Hematopoietic multipotent progenitor cell treated with erythropoietin and hydrocortisone succinate and interleukin-3 and kit ligand, for 6 days (in vitro differentiated cells): ENCODE measurements at regions not wholly inside any gene's neighbourhood (a gene's known extent, or its start where the extent isn't known, plus 50 kb on each side); places are given as distances from the start of the nearest gene placed in this dataset.
"Not testable (repeated sequence)": the region's sequence is repeated elsewhere in the genome, so short reads cannot be mapped to it uniquely, and the experiment has no call there.

Experiments used
- DNase-seq: peaks from one replicate; pipeline ENCODE4 v3.0.0-alpha.2; 2015

DNA sequence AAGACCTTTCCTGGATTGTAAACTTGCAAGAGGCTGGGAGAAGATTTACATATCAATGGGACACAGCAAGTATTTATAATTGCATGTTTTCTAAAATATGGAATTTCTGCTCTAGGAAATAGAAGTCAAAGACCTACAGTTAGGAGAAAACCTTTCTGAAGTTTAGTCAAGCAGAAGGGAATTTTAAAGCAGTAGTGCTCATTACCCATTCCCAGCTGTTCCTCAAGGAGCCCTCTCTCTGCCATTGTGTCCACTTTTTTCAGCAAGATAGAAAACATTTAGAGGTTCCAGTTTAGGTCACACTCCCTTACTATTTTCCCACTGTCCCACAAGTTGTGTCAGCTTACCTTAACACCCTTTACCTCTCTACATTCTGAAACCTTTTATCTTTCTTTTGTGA lies 584.0 kb upstream of the CHAC2 start:
- no peak for DNase-seq

DNA sequence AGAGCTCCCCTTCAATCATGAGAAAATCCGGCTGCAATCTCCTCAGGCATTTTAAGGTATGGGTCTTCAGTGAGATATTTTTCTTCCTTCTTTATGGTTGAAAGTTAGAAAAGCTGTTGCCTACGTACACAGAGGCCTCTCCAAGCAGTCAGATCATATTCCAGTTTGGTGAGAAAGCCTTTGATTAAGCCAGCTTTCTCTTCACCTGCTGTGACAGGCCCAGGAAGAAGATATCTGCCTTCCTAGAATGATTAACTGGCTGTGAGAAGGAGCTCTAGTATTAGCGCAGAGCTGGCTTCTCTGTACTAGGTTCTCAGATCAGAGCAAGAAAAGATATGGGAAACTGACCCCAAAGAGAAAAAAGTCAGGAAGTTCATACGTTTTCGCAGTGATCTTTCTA lies 585.0 kb upstream of the CHAC2 start:
- no peak for DNase-seq

GRCh38 chr2:53181759-53182158 lies 585.8 kb upstream of the CHAC2 start:
- DNase-seq = no peak

DNA sequence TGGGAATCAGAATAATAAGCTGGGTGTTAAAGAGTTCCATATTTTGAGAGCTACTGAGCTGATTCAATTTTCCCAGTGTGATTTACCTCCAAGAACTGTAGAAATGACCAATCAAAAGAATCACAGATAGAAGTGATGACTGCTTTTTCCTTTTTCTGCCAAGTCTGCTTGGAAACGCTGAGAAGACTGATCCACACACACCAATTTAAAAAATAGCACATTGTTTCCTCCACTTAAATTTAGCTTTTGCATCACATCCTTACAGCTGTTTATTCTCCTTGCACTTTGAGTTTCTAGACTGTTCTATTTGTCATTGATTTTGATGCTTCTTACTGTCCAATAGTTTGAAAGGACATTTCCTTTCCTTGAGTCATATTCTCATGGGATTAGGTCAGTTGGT lies 590.3 kb upstream of the CHAC2 start:
- DNase-seq = no peak

GRCh38 chr2:53174539-53174938 lies 593.1 kb upstream of the CHAC2 start:
- DNase-seq = no peak

GRCh38 chr2:53173698-53174455 lies 593.7 kb upstream of the CHAC2 start:
- no peak for DNase-seq

DNA sequence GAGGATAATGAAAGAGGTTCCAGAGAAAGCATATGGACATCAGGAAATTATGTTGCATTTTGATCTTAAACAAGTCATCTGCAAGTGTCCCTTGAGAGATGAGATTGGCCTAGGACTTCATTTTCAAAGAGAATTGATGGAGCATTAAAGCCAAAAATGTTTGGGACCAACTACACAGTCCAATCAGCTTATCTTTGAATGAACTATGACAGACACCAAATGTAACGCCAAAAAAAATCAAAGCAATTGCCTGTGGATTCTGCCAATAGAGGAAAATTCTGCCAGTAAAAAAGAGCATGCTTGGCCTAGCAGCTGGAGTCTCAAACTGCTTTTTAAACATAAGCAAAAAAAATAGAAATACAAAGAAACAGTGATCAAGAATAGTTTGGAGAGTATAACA lies 594.5 kb upstream of the CHAC2 start:
- no peak for DNase-seq

DNA sequence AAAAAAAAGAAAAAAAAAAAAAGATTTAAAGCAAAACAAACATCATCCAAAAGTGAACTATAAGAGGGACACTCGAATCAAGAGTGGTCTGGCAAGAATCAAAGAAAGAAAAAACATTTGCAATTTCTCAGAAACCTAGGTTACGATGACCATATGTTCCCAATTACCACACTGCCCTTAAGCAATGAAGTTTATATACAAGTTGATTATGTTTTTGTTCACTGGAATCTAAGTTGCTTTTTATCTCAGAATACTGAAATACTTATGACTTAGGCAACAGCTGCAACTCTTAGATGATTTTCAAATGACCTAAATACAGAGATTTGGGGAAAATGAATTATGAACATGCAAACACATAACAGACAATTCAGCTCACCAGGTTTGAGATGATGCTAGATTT lies 597.1 kb upstream of the CHAC2 start:
- DNase-seq = no peak

DNA sequence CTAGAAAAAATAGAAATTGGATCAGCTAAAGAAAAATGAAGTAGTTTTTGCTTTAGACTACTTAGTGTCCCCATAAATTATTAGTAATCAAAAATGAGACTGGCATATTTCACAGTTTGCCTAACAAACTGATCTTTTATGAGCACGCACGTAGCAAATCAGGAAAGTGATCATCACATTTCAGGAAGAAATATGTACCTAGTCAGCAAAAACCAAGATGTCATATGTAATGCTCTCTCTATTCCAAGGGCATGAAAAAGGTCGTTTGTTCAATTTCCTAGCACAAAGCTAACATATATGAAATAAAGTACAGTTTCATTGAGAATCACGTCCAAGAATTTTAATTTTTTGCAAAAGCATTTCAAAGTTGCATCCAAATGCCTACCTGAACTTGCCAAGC lies 600.4 kb upstream of the CHAC2 start:
- no peak for DNase-seq

DNA sequence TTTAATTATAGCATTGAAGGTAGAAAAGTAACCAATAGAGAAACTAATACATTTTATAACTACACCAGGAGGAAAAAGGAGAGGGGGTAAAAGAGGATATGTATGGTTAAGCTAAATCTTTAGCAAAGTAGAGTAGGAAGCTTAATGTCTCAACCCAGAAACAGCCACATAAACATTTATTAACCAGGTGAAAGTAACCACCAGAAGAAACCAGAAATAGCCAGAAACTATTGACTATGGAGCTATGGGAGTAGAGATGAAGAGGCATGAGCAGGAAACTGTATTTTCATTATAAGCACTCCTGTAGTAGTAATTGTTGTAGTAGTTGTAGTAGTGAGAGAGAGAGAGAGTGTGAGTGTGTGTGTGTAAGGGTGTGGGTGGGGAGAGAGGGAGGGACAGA lies 617.5 kb upstream of the CHAC2 start:
- no peak for DNase-seq

DNA sequence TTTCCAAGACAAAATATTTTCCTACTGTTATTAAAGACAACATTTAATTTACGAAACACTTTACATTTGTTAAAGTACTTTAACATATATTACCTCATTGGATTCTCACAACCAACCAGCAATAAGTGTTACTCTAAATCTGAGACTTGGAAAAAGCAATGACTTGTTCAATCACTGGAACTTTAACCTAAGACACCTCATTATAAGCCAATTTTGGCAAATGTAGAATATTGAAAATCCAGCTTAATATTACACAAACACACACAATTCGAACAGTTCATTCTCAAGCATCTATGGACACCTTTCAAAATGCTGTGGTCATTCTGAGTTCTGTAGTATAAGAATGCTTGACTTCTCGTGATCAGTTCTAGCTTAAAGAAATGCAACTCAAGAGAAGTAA lies 619.4 kb upstream of the CHAC2 start:
- DNase-seq = no peak

GRCh38 chr2:53131416-53131815 lies 636.2 kb upstream of the CHAC2 start:
- no peak for DNase-seq

- DNase-seq = no peak
These were observed 637.1 kb upstream of the CHAC2 start for GRCh38 chr2:53130441-53130943.

GRCh38 chr2:53129851-53130250 lies 637.8 kb upstream of the CHAC2 start:
- DNase-seq = no peak

DNA sequence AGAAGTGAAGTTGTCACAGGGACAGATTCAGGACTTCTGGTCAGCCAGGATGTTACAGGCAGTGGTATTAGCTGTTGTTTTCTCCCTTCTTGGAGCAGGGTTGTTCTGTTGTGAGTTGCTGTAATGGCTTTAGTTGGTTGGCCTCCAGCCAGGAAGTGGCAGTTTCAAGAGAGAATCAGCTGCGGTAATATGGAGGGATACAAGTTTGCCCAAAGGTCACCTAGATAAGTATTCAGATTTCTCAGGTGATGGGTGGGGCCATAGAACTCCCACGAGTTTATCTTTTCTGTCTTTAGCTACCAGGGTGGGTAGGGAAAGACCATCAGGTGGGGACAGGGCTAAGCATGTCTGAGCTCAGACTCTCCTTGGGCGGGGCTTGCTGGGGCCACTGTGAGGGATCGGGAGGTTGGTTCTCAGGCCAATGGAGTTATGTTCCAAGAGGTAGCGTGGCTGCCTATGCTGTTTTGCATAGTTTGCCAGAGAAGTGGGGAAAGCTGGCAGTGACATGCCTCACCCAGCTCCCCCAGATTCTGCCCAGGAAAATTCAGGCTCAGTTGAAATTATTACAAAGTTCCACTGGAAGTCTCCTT lies 640.4 kb upstream of the CHAC2 start:
- DNase-seq = no peak

GRCh38 chr2:53114991-53115390 lies 652.6 kb upstream of the CHAC2 start:
- no peak for DNase-seq

- no peak for DNase-seq
These were observed 653.0 kb upstream of the CHAC2 start for GRCh38 chr2:53114582-53114981.

DNA sequence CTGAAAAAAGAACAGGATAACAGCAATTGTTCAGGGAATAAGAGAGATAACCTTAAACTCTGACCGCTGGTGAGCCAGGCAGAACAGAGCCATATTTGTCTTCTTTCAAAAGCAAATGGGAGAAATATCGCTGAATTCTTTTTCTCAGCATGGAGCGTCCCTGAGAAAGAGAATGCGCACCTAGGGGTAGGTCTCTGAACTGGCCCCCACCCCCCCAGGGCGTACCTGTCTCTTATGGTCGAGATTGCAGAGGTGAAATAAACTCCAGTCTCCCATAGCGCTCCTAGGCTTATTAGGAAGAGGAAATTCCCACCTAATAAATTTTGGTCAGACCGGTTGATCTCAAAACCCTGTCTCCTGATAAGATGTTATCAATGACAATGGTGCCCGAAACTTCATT lies 655.2 kb upstream of the CHAC2 start:
- not testable (repeated sequence) for DNase-seq

DNA sequence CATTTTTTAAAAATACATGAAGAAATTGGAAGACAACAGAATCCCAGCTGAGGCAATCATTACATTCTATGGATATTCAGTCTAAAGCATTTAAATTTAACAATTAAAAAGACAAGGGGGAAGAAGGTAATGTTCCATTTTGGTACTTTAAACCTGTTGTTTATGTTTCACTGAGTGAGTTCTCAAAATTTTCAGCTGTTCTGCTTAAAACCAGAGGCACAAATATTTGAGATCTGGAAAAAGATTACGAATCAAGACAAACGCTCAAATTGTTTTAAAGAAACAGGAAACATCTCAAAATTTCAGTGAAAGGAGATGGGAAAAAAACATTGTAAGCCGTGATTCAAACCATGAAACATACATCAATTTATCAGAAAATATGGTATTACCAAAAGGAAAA lies 656.2 kb upstream of the CHAC2 start:
- DNase-seq = no peak

- no peak for DNase-seq
These were observed 656.6 kb upstream of the CHAC2 start for GRCh38 chr2:53111004-53111403.

- no peak for DNase-seq
These were observed 659.4 kb upstream of the CHAC2 start for GRCh38 chr2:53108246-53108645.

- no peak for DNase-seq
These were observed 663.3 kb upstream of the CHAC2 start for GRCh38 chr2:53104263-53104662.

DNA sequence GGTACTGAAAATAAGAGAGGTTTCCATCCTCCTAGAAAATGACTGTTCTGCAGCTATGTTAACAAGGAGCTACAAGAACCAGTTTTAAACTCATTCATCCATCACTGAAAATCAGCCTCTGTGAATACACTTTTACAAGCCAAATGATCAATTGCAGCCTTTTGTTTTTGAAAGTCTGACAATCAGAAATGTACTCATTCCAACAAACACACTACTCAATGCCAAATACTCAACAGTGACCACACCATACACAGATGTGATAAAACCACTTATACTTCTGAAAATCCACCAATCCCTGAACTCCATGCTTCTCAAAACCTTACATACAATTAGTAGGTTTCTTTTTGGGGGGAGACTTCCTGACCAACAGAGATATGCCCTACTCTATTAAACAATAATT lies 663.9 kb upstream of the CHAC2 start:
- DNase-seq = no peak

GRCh38 chr2:53098696-53099078 lies 668.9 kb upstream of the CHAC2 start:
- DNase-seq = no peak

DNA sequence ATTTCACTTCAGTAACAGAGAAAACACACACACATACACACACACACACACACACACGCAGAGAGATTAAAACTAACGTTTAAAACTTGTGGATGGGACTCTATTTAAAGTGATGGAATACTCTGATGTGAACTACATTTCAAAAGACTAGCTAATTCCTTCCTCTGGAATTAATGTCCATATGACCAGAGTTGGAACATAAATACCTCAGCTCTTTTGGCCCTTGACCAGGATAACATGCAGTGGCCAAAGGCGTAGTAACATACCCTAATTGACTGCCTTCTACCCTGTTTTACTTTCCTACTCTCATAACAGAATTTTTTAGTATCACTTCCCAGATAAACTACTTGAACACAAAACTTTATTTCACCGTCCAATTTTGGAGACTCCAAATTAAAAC lies 671.3 kb upstream of the CHAC2 start:
- no peak for DNase-seq
